SH-SY5Y (cell line): ENCODE measurements at regions not wholly inside any gene's neighbourhood (a gene's known extent, or its start where the extent isn't known, plus 50 kb on each side); places are given as distances from the start of the nearest gene placed in this dataset.

Source experiments
- GATA2 ChIP-seq: IDR thresholded peaks from 2 replicates; pipeline ENCODE4 v1.6.1; 2011; ENCODE audit warnings: mild to moderate bottlenecking, low read depth, low read length
- GATA3 ChIP-seq: IDR thresholded peaks from 2 replicates; pipeline ENCODE4 v1.6.1; 2011; ENCODE audit warnings: low read depth, mild to moderate bottlenecking, low read length, moderate library complexity

GRCh38 chr5:39500551-39501175 lies 75.9 kb upstream of the DAB2 start:
- TF ChIP-seq GATA3 (no peak), GATA2 (no peak)

GRCh38 chr5:39498278-39498952 lies 73.6 kb upstream of the DAB2 start:
- TF ChIP-seq GATA3 (no peak), GATA2 (no peak)

- TF ChIP-seq GATA3 (no peak), GATA2 (no peak)
Measured at GRCh38 chr5:39497322-39497721, 72.5 kb upstream of the DAB2 start.

GRCh38 chr5:39495227-39495626 lies 70.4 kb upstream of the DAB2 start:
- no peak for TF ChIP-seq GATA3
- TF ChIP-seq GATA2, result no peak

- TF ChIP-seq GATA3, result no peak
- no peak for TF ChIP-seq GATA2
Measured at GRCh38 chr5:39494534-39494933, 69.8 kb upstream of the DAB2 start.

GRCh38 chr5:39494107-39494510 lies 69.3 kb upstream of the DAB2 start:
- no peak for TF ChIP-seq GATA2
- no peak for TF ChIP-seq GATA3

GRCh38 chr5:39491210-39491609 lies 66.4 kb upstream of the DAB2 start:
- no peak for TF ChIP-seq GATA3
- no peak for TF ChIP-seq GATA2

- no peak for TF ChIP-seq GATA2
- no peak for TF ChIP-seq GATA3
Measured at GRCh38 chr5:39489263-39489662, 64.5 kb upstream of the DAB2 start.

GRCh38 chr5:39486790-39487189 lies 62.0 kb upstream of the DAB2 start:
- TF ChIP-seq GATA3 (no peak), GATA2 (no peak)

GRCh38 chr5:39486361-39486760 lies 61.6 kb upstream of the DAB2 start:
- TF ChIP-seq GATA3 (no peak), GATA2 (no peak)

- no peak for TF ChIP-seq GATA2
- no peak for TF ChIP-seq GATA3
Measured at GRCh38 chr5:39485079-39485478, 60.3 kb upstream of the DAB2 start.

GRCh38 chr5:39484673-39485072 lies 59.9 kb upstream of the DAB2 start:
- TF ChIP-seq GATA3 (no peak), GATA2 (no peak)

- TF ChIP-seq GATA2 (no peak), GATA3 (no peak)
Measured at GRCh38 chr5:39482098-39482497, 57.3 kb upstream of the DAB2 start.

- TF ChIP-seq GATA3 (no peak), GATA2 (no peak)
Measured at GRCh38 chr5:39479537-39479936, 54.8 kb upstream of the DAB2 start.

GRCh38 chr5:39478863-39479262 lies 54.1 kb upstream of the DAB2 start:
- TF ChIP-seq GATA3, result no peak
- TF ChIP-seq GATA2, result no peak
